Tibial artery (tissue), 4 donors: ENCODE measurements at regions not wholly inside any gene's neighbourhood (a gene's known extent, or its start where the extent isn't known, plus 50 kb on each side); places are given as distances from the start of the nearest gene placed in this dataset.
"Not testable (repeated sequence)": the region's sequence is repeated elsewhere in the genome, so short reads cannot be mapped to it uniquely, and the experiment has no call there.

Source experiments
- DNase-seq, 2 donors: peaks; one replicate each; pipeline ENCODE4 v3.0.0-alpha.2; 2019
- H3K27ac ChIP-seq, 2 donors: fragments of 200-600 bp; sonication (generic) in 1 of 2; 1 replicate in 1 of 2; 2 replicates in 1 of 2; pipeline ENCODE4 v1.5.1; 2018 to 2019; ENCODE audit warnings: mild to moderate bottlenecking in 1 of 2
- H3K27me3 ChIP-seq, 2 donors: fragments of 200-600 bp; sonication (generic) in 1 of 2; one replicate each; pipeline versions ENCODE4 v1.5.1 to v1.6.0; 2016 to 2019
- H3K36me3 ChIP-seq, 3 donors: fragments of 200-600 bp; sonication (generic) in 2 of 3; one replicate each; pipeline ENCODE4 v1.5.1; 2016 to 2019; ENCODE audit warnings: mild to moderate bottlenecking in 2 of 3
- H3K4me1 ChIP-seq, 4 donors: fragments of 200-600 bp; sonication (generic) in 2 of 4; 1 replicate in 3 of 4; 2 replicates in 1 of 4; pipeline ENCODE4 v1.5.1; 2016 to 2019
- H3K4me3 ChIP-seq, 2 donors: fragments of 200-600 bp; sonication (generic) in 1 of 2; 1 replicate in 1 of 2; 2 replicates in 1 of 2; pipeline ENCODE4 v1.5.1; 2018 to 2019; ENCODE audit warnings: mild to moderate bottlenecking in 2 of 2
- H3K9me3 ChIP-seq, 3 donors: fragments of 200-600 bp; sonication (generic) in 1 of 3; one replicate each; pipeline ENCODE4 v1.5.1; 2016 to 2019
- CTCF ChIP-seq, 2 experiments: fragments of 200-600 bp in 1 of 2; fragments of 450-650 bp in 1 of 2; IDR thresholded peaks; one replicate each; pipeline ENCODE4 v1.5.1; 2017 to 2019; ENCODE audit warnings: antibody characterized with exemption in 2 of 2, mild to moderate bottlenecking in 1 of 2, moderate library complexity in 1 of 2
- intact Hi-C: fragments of 100-400 bp; cut with DNase I; formaldehyde crosslinking; loops from one replicate; pipeline ENCODE4 v1.15.0; 2023; ENCODE audit warnings: low total_unique reads

DNA sequence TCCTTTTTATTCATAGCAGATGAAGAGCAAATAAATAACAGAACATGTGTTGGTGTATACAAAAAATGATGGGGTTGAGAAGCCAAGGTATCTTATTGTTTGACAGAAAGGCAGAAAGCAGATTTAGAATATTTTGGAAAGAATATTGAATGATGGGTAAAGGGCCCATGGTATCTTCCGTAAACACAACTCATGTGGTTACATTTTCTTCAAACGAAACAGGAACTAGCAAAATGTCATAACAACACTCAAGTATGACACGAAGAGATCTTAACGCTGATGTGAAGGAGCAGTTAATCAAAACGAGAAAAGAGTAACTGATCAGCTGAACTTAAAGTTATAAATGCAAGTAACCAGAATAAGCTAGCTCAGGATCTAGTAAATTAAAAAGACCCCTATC lies 195.7 kb upstream of the GK2 start:
- H3K4me1 ChIP-seq: peaks cover 0 to 31% (median 11%) of the 10 kb centered on the region in 4 donors

DNA sequence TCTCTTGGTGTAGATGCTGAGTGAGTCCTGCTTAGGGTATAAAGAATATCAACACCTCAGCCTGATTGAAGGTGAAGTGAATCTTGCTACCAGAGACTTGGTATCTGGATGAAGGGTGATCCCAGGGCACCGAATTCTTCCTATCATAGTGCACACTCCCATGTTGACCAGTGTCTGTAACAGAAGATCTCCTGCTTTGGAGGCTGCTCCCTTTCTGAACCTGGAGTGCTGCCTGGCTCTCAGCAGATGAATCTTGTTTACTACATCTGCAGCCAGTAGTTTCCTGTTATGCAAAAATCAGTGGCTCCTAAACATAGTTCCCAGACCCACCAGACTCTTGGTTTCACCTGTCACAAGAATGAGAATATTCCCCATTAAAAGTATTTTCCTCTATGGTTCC lies 191.7 kb upstream of the GK2 start:
- no peaks in the 10 kb centered on the region for H3K9me3 ChIP-seq
- no peak for TF ChIP-seq CTCF (IDR thresholded peaks at IDR 0.05)
- DNase-seq: no peak
- H3K36me3 ChIP-seq: no peaks in the 10 kb centered on the region
- intact Hi-C loops: no loop called here
- H3K4me3 ChIP-seq: no peak overlapping the region
- no peaks in the 10 kb centered on the region for H3K27me3 ChIP-seq
- H3K4me1 ChIP-seq: peaks cover 0 to 56% (median 26%) of the 10 kb centered on the region in 4 donors
- H3K27ac ChIP-seq: peak overlapping the region; percentile 77 to 81

More for the DNA sequence above, 195.7 kb upstream of the GK2 start:
- Histone ChIP-seq H3K4me3 (no peak overlapping the region), H3K27me3 (no peaks in the 10 kb centered on the region), H3K9me3 (no peaks in the 10 kb centered on the region), H3K27ac (no peak overlapping the region), H3K36me3 (no peaks in the 10 kb centered on the region)
- no peak for TF ChIP-seq CTCF (IDR thresholded peaks at IDR 0.05)
- no peak for DNase-seq
- intact Hi-C loops: no loop called here

- H3K27ac ChIP-seq: peak overlapping the region; percentile 77 to 81
- peaks cover 0 to 47% (median 26%) of the 10 kb centered on the region in 4 donors for H3K4me1 ChIP-seq
- no peak overlapping the region for H3K4me3 ChIP-seq
- TF ChIP-seq CTCF (IDR thresholded peaks at IDR 0.05): no peak
- H3K27me3 ChIP-seq: no peaks in the 10 kb centered on the region
- no peaks in the 10 kb centered on the region for H3K36me3 ChIP-seq
- intact Hi-C loops: no loop called here
- H3K9me3 ChIP-seq: no peaks in the 10 kb centered on the region
- DNase-seq: peak; percentile 38 to 84
Observed at GRCh38 chr4:79598801-79599200, 190.8 kb upstream of the GK2 start.

DNA sequence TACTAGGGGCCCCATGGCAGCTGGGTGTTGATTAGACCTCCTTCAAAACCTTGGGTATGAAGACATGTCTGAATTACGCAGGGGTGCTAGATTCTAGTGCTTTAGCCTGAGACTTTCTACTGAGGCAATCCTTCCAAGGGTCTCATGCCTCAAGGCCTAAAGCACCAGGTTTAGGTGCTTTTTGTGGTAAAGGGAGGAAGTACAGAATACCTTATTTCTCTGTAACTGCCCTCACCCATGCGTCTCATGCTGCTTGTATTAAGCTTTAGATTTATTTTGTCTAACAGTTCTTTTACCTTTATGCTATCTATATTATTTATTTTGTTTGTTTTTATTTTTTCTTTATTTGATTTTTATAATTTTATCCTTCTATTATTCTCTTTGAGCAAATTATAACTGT lies 190.2 kb upstream of the GK2 start:
- no peaks in the 10 kb centered on the region for H3K27me3 ChIP-seq
- DNase-seq: no peak
- TF ChIP-seq CTCF (IDR thresholded peaks at IDR 0.05): no peak
- H3K4me1 ChIP-seq: peaks cover 0 to 45% (median 26%) of the 10 kb centered on the region in 4 donors
- intact Hi-C loops: no loop called here
- H3K4me3 ChIP-seq: no peak overlapping the region
- peak overlapping the region; percentile 77 to 81 for H3K27ac ChIP-seq
- H3K9me3 ChIP-seq: no peaks in the 10 kb centered on the region
- H3K36me3 ChIP-seq: no peaks in the 10 kb centered on the region

- Histone ChIP-seq H3K4me3 (no peak overlapping the region), H3K36me3 (no peaks in the 10 kb centered on the region), H3K27ac (peak overlapping the region; percentile 77 to 81), H3K4me1 (peaks cover 0 to 45% (median 26%) of the 10 kb centered on the region in 4 donors), H3K9me3 (no peaks in the 10 kb centered on the region), H3K27me3 (no peaks in the 10 kb centered on the region)
- TF ChIP-seq CTCF (IDR thresholded peaks at IDR 0.05): no peak
- intact Hi-C loops: no loop called here
- no peak for DNase-seq
Observed at GRCh38 chr4:79597266-79597665, 189.2 kb upstream of the GK2 start.

- DNase-seq, H3K27ac ChIP-seq, intact Hi-C loops, H3K4me3 ChIP-seq, H3K9me3 ChIP-seq, H3K36me3 ChIP-seq, H3K27me3 ChIP-seq: not testable (repeated sequence)
- H3K4me1 ChIP-seq: peaks cover 0 to 33% (median 8%) of the 10 kb centered on the region in 4 donors
Observed at GRCh38 chr4:79592218-79592617, 184.2 kb upstream of the GK2 start.
